CD4-positive, alpha-beta T cell treated with Interleukin-15 for 4 hours (primary cell): ENCODE measurements at regions not wholly inside any gene's neighbourhood (a gene's known extent, or its start where the extent isn't known, plus 50 kb on each side); places are given as distances from the start of the nearest gene placed in this dataset.
"Not testable (repeated sequence)": the region's sequence is repeated elsewhere in the genome, so short reads cannot be mapped to it uniquely, and the experiment has no call there.

Experiments
- DNase-seq: peaks from one replicate; pipeline ENCODE4 v3.0.0-alpha.2; 2020; ENCODE audit warnings: low spot score

DNA sequence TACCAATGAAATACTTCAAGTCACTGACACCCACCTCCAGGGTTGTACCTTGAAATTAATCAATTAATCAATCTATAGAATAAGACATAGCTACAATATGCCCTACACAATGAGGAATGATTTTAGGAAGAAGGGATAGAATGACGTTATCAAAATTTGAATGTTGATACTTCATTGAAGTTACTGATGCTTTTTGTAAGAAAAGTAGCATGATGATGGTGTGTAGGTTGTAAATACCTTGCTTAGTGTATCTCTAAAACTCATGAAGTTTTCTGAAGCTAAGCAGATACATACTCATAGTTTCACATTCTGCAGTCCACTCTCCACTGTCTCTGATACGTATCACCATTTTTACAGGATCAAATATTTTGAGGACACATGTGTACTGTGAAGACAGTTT lies 670.4 kb upstream of the GOT2 start:
- no peak for DNase-seq

DNA sequence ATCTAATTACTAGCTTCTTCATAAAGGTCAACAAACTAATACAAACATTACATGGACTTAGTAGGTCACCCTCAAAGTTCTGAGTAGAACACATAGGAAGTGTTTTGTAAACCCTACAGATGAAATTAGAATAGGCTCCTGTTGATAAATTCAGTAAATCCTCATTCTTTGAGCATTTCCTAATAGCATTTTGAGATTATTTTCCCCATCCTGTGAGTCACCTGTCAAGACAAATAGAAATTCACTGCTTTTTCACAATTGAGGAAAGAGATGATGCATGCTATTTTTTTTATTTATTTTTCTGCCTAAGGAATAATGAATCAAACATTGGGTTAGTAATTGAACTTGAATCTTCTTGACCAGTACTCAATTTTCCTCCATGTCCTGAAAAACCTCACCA lies 666.7 kb upstream of the GOT2 start:
- DNase-seq, result no peak

DNA sequence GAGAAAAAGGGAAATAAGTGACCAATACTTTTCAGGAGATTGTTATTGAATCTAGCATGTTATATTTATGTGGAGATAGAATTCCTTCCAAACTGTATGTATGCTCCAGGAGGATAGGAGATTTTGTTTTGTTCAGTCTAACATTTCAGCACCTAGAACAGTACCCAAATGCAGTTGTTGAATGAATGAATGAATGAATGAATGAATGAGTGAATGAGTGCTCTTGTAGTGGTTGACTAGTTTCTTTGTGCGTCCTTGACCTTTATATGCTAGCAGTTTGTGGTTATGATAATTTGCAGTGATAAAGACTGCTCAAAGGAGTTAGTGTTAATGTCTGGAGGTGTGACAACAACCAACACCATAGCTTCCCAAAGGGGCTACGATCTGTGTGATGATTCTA lies 663.5 kb upstream of the GOT2 start:
- DNase-seq, result no peak

DNA sequence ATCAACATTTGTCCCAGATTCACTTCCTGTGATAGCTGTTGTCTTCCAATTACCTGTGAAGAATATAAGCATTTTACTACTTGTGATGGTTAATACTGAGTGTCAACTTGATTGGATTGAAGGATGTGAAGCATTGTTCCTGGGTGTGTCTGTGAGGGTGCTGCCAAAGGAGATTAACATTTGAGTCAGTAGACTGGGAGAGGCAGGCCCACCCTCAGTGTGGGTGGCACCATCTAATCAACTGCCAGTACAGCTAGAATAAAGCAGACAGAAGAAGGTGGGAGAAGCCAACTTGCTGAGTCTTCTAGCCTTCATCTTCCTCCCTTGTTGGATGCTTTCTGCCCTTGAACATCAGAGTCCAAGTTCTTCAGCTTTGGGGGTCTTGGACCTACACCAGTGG lies 660.4 kb upstream of the GOT2 start:
- no peak for DNase-seq

DNA sequence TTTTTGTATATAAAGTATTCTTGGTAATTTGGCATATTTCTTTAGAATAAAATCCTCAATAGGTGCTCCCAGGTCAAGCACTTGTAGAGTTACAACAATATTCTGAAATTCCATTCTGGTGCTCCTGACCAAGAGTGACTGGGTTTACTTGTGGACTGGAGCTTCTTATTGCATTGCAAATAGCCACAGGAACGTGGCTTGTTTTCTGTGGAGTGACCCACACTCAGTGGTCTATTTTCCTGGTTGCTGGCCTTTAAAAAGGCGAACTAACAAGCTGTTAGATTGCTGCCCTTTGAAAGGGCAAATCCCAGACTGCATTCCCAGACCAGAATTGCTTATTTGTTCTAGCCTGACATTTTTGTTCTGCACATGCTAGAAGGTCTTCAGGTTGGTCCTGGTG lies 658.8 kb upstream of the GOT2 start:
- no peak for DNase-seq

DNA sequence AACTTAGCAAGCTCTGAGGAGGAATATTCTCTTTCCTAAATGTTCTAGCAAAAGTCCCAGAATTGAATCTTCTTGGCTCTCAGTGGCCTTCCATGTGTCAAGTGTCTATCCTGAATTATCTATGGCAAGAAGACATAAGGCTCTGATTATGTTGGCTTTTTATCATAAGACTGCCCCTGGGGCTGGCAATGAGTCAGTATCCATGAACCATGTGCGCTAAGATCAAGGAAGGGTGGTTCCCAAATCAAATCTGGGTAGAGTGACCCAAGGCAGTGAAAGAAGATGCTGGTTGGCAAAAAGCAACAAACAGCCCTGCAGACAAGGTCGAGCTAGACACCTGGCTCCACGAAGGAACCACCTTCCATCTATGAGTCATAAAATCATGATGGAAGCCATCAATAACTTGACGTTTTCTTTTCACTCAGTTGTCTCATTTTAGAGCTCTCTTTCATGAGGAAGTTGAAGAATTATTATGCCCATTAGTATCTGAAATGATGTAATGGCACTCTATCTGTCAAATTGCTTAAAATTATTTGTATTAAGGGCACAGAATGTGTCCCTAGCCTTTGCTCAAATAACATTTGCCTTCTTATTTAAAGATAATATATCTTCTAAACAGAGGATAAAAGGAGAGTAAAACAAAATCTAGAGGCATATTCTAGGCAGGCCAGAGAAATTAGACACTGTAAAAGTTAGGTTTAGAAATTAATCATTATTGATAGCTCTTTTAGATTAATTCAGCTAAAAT lies 657.7 kb upstream of the GOT2 start:
- DNase-seq, result no peak

DNA sequence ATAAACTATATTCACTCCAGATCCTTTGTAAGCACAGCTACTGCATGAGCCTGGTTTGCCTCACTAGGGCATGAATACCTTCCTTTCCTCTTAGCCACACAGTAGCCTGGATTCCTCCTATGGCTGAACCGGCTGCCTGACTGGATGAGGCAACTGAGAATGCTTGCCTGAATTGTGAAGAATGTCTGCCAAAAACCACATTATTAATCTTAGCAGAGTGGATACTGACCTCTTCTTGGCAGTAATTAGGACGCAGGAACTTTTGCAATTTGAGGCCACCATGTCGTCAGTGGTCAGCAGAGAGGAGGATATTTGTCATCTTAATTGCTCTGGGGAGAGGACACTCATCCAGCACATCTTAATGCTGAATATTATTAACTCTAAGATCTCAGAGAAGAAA lies 651.8 kb upstream of the GOT2 start:
- DNase-seq, result no peak

DNA sequence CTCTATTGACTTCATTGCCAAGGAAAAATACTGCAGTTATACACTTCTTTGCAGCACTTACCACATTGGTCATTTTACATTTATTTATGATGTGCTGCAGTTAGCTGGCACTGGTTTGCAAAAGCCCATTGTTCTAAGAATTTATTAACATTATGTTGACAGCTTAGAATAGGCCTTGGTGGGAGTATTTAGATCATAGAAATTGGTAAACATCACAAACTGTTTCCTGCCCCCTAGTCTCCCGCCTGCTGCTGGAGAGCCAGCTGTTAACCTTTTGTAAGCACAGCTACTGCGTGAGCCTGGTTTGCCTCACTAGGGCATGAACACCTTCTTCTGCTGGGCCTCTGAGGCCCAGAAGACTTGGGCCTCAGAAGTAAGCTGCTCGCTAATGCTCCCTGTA lies 651.4 kb upstream of the GOT2 start:
- no peak for DNase-seq

DNA sequence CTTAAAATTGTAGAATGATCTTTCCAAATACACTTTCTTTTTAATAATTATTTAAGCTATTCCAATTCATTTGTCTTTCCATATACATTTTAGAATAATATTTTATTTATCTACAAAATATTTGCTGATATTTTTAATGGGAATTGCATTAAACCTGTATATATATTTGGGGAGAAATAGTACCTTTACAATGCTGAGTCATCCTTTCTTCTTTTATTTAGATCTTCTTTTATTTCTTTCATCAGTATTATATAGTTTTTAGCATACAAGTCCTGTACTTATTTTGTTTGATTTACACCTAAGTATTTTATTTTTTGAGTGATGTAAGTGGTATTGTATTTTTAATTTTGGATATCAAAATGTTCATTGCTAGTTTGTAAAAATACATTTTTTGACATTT lies 639.5 kb upstream of the GOT2 start:
- DNase-seq, result no peak

DNA sequence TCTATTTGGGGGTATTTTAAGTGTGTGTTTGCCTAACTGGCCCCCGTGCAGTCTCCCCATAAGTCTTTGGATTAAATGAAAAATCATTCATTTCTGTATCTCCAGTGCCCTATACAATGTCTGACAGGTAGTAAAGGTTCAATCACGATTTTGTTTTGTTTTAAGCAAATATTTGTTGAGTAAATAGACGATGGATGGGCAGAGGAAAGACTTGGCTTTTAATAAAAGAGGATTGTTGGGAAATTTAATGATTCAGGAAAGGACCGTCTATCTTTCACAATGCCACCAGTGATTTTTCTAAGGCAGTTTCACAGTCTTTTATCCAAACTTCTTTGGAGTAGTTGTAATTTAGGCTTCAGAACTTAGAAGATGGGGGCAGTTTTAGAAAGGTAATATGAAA lies 636.6 kb upstream of the GOT2 start:
- DNase-seq, result no peak

DNA sequence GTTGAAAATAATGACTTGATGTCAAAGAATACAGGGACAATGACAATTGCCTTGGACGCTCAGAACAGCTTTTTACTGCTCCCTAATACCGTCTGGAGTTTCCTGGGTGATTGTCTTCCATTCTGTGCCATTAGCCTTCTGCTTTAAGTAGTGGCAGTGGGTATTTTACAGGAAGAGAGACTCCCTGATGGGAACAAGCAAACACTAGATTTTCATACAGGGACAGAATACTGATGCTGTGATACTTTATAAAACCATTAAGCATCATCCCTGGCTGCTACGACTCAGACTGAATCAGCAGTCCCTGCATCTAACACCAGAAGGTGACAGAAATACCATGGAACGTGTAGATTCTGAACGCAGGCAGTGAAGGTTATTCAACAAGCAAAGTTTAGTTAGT lies 635.4 kb upstream of the GOT2 start:
- DNase-seq, result no peak

DNA sequence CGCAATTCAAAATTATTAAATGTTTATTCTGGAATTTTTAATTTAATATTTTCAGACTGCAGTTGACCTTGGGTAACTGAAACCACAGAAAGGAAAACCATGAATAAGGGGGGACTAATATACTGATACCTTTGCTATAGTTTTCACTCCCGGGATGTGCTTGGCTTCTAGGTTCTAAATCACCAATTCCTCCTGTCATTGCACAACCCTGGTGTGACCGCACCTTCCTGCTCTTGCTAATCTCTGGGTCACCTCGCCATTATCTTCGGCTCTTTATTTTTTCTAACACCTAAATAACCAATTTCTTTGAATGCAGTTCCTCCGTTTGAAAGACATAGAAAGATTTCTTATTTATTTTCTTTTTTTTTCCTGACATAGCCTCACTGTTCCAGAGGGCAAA lies 634.5 kb upstream of the GOT2 start:
- DNase-seq, result no peak

DNA sequence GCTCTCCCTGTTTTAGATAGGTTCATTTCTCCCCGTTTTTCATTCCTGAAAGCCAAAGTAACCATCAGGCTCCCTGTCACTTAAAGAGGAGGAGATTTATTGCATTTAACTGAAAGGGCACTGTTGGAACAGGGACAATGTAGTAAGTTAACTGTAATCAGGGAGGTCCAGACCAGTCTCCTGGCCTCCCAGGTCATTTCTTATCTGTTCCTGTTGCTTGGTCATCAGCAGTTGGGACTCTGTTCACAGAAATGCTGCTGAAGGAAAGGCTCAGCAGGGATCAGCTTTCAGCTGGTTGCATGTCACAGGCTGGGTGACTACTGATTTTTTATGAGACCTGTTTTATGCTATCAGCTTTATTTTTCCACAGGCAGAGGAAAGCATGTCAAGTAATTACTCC lies 622.6 kb upstream of the GOT2 start:
- no peak for DNase-seq

DNA sequence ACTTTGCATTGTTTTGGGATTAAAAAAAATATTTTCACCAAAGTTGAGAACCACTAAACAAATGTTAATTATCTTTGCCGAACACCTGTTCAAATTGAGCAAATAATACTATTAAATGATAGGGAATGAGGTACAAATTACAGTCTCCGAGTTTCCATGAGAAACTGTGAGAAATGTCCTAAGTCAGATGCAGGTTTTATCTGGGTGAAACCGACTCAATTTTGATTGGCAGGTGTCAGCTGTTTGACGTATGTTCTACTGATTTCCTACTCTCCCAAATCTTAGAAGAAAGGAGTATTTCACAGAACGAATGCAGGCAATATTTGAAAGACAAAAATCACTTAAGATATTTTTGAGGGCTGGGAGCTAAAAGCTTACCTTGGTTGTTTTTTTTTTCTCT lies 622.0 kb upstream of the GOT2 start:
- no peak for DNase-seq

DNA sequence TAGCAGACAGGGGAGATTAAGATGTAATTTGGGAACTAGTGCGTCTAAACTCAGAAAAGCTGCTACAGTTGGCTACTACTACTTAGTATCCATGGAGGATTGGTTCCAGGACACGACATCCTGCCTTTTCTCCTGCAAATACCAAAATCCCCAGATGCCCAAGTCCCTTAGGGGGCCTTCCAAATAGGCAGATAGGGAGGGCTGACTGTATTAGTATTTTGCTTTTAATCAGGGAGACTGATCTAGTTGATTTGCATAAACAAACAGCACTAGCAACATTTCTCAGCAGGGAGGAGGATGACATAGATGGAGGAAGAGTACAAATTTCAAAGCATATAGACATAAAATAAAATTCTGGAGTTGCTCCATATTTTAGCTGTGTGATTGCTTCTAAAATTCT lies 621.6 kb upstream of the GOT2 start:
- DNase-seq, result no peak

DNA sequence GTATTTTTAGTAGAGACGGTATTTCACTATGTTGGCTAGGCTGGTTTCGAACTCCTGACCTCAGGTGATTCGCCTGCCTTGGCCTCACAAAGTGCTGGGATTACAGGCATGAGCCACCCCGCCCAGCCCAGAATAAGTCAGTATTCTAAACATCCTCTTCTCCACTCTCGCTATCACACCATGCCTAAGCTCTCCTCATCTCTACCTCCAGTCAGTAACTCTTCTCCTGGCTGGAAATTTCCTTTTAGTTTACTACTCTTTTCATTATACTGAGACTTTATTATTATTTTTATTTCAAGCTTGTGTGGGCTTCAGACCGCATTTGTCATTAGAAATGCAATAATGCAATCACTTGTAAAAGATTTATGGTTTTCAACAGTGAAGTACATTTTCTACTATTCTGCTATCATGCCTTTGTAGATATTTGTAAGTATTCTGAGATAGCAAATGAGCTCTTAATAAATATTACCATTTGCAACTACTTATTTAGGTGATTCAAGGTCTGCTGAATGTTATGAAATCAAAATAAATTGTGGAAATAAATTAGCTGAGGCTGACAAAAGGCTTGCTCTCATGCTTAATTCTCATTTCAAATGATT lies 617.3 kb upstream of the GOT2 start:
- no peak for DNase-seq

DNA sequence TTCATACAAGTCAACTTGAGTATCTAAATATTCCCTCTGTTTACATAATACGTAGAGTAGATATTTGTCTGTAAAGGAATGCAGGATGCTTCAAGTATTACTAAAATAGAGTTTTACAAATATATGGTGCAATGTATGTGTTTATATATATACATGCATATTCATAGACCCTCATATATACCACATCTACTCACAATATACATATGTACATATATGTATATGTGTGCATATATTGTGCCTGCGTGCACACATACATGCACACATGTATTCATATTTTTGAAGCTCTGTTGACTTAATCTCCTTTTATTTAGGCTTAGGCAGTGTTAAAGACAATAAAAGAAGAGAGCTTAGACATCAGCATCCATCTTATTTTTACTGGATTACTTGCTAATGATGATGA lies 616.6 kb upstream of the GOT2 start:
- DNase-seq, result no peak

DNA sequence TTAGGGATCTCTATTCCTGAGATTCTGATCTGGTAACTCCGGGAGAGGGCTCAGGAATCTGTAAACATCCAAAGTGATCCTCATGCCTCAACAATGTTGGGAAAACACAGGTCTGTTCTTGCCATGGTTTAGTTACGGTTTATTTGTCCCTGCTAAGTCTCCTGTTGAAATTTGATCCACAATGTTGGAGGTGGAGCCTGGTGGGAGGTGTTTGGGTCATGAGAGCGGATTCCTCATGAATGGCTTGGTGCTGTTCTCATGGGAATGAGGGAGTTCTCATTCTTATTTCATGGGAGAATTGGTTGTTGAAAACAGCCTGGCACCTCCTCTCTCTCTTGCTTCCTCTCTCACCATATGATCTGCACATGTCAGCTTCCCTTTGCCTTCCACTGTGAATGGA lies 608.6 kb upstream of the GOT2 start:
- DNase-seq, result no peak

DNA sequence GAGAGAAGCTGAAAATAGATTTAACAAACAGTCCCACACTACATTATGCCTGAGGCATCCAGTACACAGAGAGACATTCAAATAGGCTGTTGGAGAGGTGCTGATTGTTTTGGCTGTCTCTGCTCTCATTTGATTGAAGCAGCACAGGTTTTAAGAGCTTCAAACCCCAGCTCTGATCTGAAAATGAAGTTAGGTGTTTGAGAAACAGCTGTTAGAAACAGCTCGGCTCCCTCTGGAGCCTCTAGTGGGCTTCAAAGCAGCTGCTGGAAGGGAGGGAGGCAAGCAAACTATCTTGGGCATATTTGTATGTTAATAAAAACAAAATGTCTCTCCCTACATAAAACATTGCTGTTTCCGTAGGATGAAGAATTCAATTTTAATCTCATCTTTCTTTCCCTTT lies 607.3 kb upstream of the GOT2 start:
- no peak for DNase-seq

DNA sequence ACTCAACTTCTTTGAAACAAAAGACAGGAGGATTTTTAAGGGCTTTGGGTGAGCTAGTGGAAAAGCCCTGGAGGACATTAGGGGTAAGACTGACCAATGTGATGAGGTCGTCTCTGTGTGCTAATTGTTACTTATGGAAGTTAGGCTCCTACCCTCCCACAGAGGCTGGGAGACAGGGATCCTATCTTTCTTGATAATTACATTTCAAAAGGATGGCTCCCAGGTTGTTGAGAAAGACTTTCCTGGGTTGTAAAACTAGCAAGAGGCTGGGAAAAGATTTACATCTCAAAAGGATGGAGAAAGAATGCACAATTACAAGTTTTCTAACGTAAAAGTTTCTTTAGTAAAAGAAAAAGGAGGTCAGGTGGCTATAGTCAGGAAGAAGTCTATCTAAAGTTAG lies 605.8 kb upstream of the GOT2 start:
- DNase-seq, result no peak

DNA sequence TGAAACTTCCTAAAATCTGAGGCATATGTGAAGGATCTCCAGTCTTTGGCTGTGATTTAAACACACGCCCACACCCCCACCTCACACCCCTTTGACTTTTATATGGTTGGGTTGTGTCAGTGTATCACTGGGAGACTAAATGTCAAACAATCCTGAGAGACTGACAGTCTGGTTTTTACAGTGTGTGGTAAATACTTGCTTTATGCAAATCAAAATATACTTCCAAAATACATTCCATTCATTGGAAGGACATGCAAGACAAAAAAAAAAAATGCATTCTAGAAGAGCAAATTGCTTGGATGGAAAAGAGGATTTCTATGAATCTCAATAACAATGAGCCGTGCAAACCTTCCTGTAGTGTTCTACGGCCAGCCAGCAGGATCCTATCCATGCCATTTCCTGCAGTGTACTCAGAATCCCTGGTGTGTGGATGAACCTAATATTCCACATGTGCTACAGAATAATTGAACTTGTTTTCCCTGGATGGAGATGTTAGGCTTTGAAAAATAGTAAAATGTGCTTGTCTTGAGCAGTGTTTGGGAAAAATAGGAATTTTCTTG lies 602.1 kb upstream of the GOT2 start:
- no peak for DNase-seq

DNA sequence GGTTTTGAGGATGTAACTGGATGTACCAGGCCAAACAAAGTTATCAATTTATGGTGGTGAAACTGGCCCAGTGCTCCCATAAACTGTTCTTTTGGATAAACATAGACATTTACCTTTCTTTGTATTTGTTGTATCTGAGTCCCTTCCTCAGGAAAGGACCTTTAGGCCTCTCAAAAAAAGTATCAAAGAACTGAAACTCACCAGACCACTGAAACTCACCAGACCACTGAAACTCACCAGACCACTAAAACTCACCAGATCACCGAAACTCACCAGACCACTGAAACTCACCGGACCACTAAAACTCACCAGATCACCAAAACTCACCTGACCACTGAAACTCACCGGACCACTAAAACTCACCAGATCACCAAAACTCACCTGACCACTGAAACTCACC lies 597.6 kb upstream of the GOT2 start:
- not testable (repeated sequence) for DNase-seq

DNA sequence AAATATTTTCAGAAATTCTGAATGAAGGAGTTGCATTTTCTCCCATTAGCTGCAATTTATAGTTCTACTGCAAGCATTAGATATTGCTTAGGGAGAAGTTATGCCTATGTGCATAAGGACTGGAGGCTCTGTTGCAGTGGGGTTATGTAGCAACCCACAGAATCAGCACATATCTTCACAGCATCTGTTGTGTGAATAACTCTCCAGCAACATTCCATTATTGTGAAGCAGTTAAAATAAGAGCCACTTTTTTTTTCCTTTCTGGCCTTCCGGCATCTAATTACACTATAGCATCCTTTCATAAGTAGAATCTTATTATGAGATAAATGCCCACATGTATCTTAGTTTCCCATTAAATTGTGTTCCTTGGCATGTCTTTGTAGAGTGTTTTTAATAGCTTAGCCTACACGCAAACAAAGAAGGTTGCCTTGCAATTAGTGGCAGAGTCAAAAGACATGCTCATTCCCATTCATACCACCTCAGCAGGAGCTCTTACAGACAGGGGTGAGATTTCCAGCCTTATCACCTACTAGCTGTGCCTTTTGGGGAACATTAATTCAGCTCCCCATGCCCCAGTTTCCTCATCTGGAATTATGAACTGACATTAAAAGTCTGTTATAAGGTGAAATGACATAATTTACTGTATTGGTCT lies 596.0 kb upstream of the GOT2 start:
- DNase-seq, result no peak

DNA sequence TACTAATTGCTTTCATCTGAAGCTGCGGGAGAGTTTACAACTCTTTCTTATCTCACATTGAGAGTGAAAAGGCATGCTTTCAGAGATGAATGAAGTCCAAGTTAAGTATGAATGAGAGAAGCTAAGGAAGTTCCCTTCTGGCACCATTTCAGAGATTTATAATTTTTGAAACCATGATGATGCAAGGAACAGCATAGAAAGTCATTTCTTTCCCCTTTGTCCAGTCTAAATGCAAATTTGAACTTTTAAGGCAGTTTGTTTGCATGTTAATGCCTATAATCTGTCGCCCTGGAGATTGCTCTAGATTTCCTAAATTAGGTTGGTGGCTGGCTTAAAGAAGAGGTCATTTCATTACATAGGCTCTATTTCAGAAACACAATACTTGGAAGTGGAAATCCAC lies 594.8 kb upstream of the GOT2 start:
- DNase-seq, result no peak
